IMR-90 (cell line): ENCODE measurements at regions not wholly inside any gene's neighbourhood (a gene's known extent, or its start where the extent isn't known, plus 50 kb on each side); places are given as distances from the start of the nearest gene placed in this dataset.

Experiments
- ATAC-seq: fragments of 200-7000 bp; cut with Tn5 transposase; 2 replicates; pipeline ENCODE4 v1.9.1; 2020; ENCODE audit warnings: low read depth, mild to moderate bottlenecking, moderate library complexity
- BruUV-seq: library from RNA; stranded (reverse); fragments of 400-500 nt; replicated peaks from 2 replicates; lab custom pipeline; 2021; lab: Mats Ljungman, UMichigan
- CTCF ChIA-PET: fragments of 300-600 bp; formaldehyde crosslinking; extraction: SDS; loops from one replicate; lab custom pipeline; 2021; ENCODE audit warnings: antibody characterized with exemption; lab: Yijun Ruan, JAX
- POLR2A ChIA-PET: fragments of 300-600 bp; sonication (Branson Sonifier 250); formaldehyde crosslinking; loops from one replicate; lab custom pipeline; 2022; ENCODE audit warnings: antibody characterized with exemption; ENCODE audit not compliant: unreplicated experiment; lab: Charles Lee
- DNase-seq: peaks from one replicate; pipeline ENCODE4 v3.0.0; 2013
- H2AFZ ChIP-seq: replicated peaks from 2 replicates; pipeline ENCODE3; 2013; ENCODE audit warnings: low read length, mild to moderate bottlenecking; ENCODE audit not compliant: poor library complexity
- H2AK5ac ChIP-seq: 2 replicates; pipeline ENCODE4 v1.6.1; 2013; ENCODE audit warnings: low read depth, low read length, inconsistent platforms
- H2AK9ac ChIP-seq: replicated peaks from 2 replicates; pipeline ENCODE3; 2013; ENCODE audit warnings: mild to moderate bottlenecking, low read depth, low read length, moderate library complexity; ENCODE audit not compliant: poor library complexity
- H2BK120ac ChIP-seq: 2 replicates; pipeline ENCODE4 v1.6.1; 2013; ENCODE audit warnings: low read depth, low read length, inconsistent platforms
- H2BK15ac ChIP-seq: 3 replicates; pipeline ENCODE4 v1.6.1; 2013; ENCODE audit warnings: low read depth, low read length, inconsistent platforms
- H2BK20ac ChIP-seq: 2 replicates; pipeline ENCODE4 v1.6.1; 2013; ENCODE audit warnings: low read depth, mild to moderate bottlenecking, inconsistent platforms, low read length, moderate library complexity
- H2BK5ac ChIP-seq: 2 replicates; pipeline ENCODE4 v1.6.1; 2013; ENCODE audit warnings: mild to moderate bottlenecking, low read depth, low read length, inconsistent platforms; ENCODE audit not compliant: poor library complexity, severe bottlenecking
- H3K14ac ChIP-seq: replicated peaks from 2 replicates; pipeline ENCODE4 v1.6.1; 2013; ENCODE audit warnings: low read depth, low read length, inconsistent platforms
- H3K18ac ChIP-seq: 2 replicates; pipeline ENCODE4 v1.6.1; 2013; ENCODE audit warnings: low read depth, low read length, control low read depth
- H3K23ac ChIP-seq: 2 replicates; pipeline ENCODE4 v1.6.1; 2013; ENCODE audit warnings: low read depth, low read length, inconsistent platforms
- H3K27ac ChIP-seq: 2 replicates; pipeline ENCODE4 v1.5.1; 2013; ENCODE audit warnings: mild to moderate bottlenecking, control low read depth, low read length; ENCODE audit not compliant: insufficient read depth
- H3K27me3 ChIP-seq: 2 replicates; pipeline ENCODE4 v1.6.1; 2013; ENCODE audit warnings: low read length; ENCODE audit not compliant: control insufficient read depth, insufficient read depth
- H3K36me3 ChIP-seq: 2 replicates; pipeline ENCODE4 v1.6.1; 2013; ENCODE audit warnings: low read length, mixed read lengths; ENCODE audit not compliant: control insufficient read depth, insufficient read depth
- H3K4ac ChIP-seq: 2 replicates; pipeline ENCODE4 v1.6.1; 2013; ENCODE audit warnings: low read depth, low read length, inconsistent platforms
- H3K4me1 ChIP-seq: 2 replicates; pipeline ENCODE4 v1.6.1; 2013; ENCODE audit warnings: low read length, mixed read lengths; ENCODE audit not compliant: control insufficient read depth, insufficient read depth
- H3K4me2 ChIP-seq: 2 replicates; pipeline ENCODE4 v1.6.1; 2013; ENCODE audit warnings: low read depth, mild to moderate bottlenecking, control low read depth, low read length, moderate library complexity
- H3K4me3 ChIP-seq: 2 replicates; pipeline ENCODE4 v1.5.1; 2013; ENCODE audit warnings: low read depth, mild to moderate bottlenecking, control low read depth, low read length, moderate library complexity; ENCODE audit not compliant: insufficient read depth
- H3K56ac ChIP-seq: 2 replicates; pipeline ENCODE4 v1.6.1; 2013; ENCODE audit warnings: low read length, inconsistent platforms; ENCODE audit not compliant: insufficient read depth; ENCODE audit errors: extremely low read depth
- H3K79me1 ChIP-seq, 2 experiments: 2 replicates each; pipeline ENCODE4 v1.6.1; 2013; ENCODE audit warnings: low read length in 2 of 2, inconsistent platforms in 1 of 2, low read depth in 1 of 2
- H3K9ac ChIP-seq: 2 replicates; pipeline ENCODE4 v1.6.1; 2013; ENCODE audit warnings: low read depth, low read length, control low read depth
- H3K9me1 ChIP-seq: 2 replicates; pipeline ENCODE4 v1.6.1; 2013; ENCODE audit warnings: low read length, inconsistent platforms; ENCODE audit not compliant: insufficient read depth
- H3K9me3 ChIP-seq: 2 replicates; pipeline ENCODE4 v1.6.1; 2013; ENCODE audit warnings: low read length; ENCODE audit not compliant: control insufficient read depth, insufficient read depth
- H4K20me1 ChIP-seq: 2 replicates; pipeline ENCODE4 v1.6.1; 2013; ENCODE audit warnings: low read length, inconsistent platforms; ENCODE audit not compliant: insufficient read depth
- H4K5ac ChIP-seq: 2 replicates; pipeline ENCODE4 v1.6.1; 2013; ENCODE audit warnings: mild to moderate bottlenecking, low read depth, low read length, control low read depth
- H4K8ac ChIP-seq, 2 experiments: 2 replicates each; pipeline ENCODE4 v1.6.1; 2013; ENCODE audit warnings: low read depth in 2 of 2, low read length in 2 of 2, control low read depth in 1 of 2, inconsistent platforms in 1 of 2
- H4K91ac ChIP-seq: 2 replicates; pipeline ENCODE4 v1.6.1; 2013; ENCODE audit warnings: low read depth, low read length, inconsistent platforms; ENCODE audit not compliant: insufficient read depth
- CEBPB ChIP-seq: IDR thresholded peaks from 2 replicates; pipeline ENCODE4 v1.6.1; 2012; ENCODE audit warnings: low read depth, low read length, improper control_type of control experiment
- CHD1 ChIP-seq: IDR thresholded peaks from 2 replicates; pipeline ENCODE4 v1.6.1; 2012; ENCODE audit warnings: low read depth, low read length, improper control_type of control experiment
- CTCF ChIP-seq: conservative IDR thresholded peaks from 2 replicates; pipeline ENCODE4 v1.5.1; 2012; ENCODE audit warnings: mild to moderate bottlenecking, low read depth, low read length, improper control_type of control experiment
- RAD21 ChIP-seq: IDR thresholded peaks from 2 replicates; pipeline ENCODE4 v1.6.1; 2012; ENCODE audit warnings: low read length, improper control_type of control experiment
- RFX5 ChIP-seq: IDR thresholded peaks from 2 replicates; pipeline ENCODE4 v1.8.0; 2012; ENCODE audit warnings: low read depth, mild to moderate bottlenecking, low read length, moderate library complexity
- WGBS, 2 experiments: methylation state at CpG; one replicate each; pipeline versions ENCODE4 v1.1.5 to v1.1.7; 2013; ENCODE audit warnings: missing lambda C conversion rate in 2 of 2; ENCODE audit not compliant: insufficient read length in 1 of 2; ENCODE audit errors: extremely low coverage in 2 of 2; 5-methylcytosine and 5-hydroxymethylcytosine counted together
- dilution Hi-C: fragments of 300-500 bp; cut with HindIII; formaldehyde crosslinking; loops from one replicate; pipeline ENCODE4 v1.14.3; 2018; ENCODE audit warnings: low sequenced_read_pairs; ENCODE audit not compliant: unreplicated experiment
- in situ Hi-C: fragments of 300-500 bp; cut with MboI; formaldehyde crosslinking; loops from 3 replicates; pipeline ENCODE4 v1.14.3; 2019; ENCODE audit warnings: low sequenced_read_pairs, inconsistent platforms, mixed read lengths
- intact Hi-C: fragments of 100-400 bp; cut with micrococcal nuclease; formaldehyde crosslinking; loops from 2 replicates; pipeline ENCODE4 v1.10.0; 2022

GRCh38 chr3:153553605-153553945 lies 391.5 kb downstream of the RAP2B start:
- Histone ChIP-seq H2AK9ac (no peak overlapping the region), H3K9ac (no peak overlapping the region), H2BK120ac (no peak overlapping the region), H3K79me1 (no peaks in the 10 kb centered on the region), H4K8ac (no peak overlapping the region), H2BK5ac (no peak overlapping the region), H2BK15ac (no peak overlapping the region), H3K27me3 (no peaks in the 10 kb centered on the region), H3K9me1 (no peaks in the 10 kb centered on the region), H2BK20ac (no peak overlapping the region), H3K9me3 (no peaks in the 10 kb centered on the region), H3K27ac (no peak overlapping the region), H3K4me1 (no peaks in the 10 kb centered on the region), H4K20me1 (no peaks in the 10 kb centered on the region), H2AFZ (no peak overlapping the region), H3K14ac (no peak overlapping the region), H3K4ac (no peak overlapping the region), H3K36me3 (no peaks in the 10 kb centered on the region), H3K18ac (no peak overlapping the region), H4K91ac (no peak overlapping the region), H3K4me2 (no peak overlapping the region), H2AK5ac (no peak overlapping the region), H3K56ac (no peak overlapping the region), H3K4me3 (no peak overlapping the region), H4K5ac (no peak overlapping the region), H3K23ac (no peak overlapping the region)
- in situ Hi-C loops = no loop called here
- intact Hi-C loops = no loop called here
- dilution Hi-C loops = no loop called here
- no CpG with 5 or more reads among the region's 2 CpGs for WGBS, 2 experiments
- CTCF ChIA-PET = interaction anchor here (0.8 kb wide), 1 partner anchor 14 kb away, joined by 3 read pairs; no protein-coding TSS in a partner anchor
- no peak for TF ChIP-seq CEBPB
- TF ChIP-seq RAD21 = no peak
- TF ChIP-seq CHD1 = no peak
- no peak for TF ChIP-seq RFX5
- no peak for TF ChIP-seq CTCF
- BruUV-seq = no TSS peak
- ATAC-seq = no peak
- POLR2A ChIA-PET = no interaction called here
- no peak for DNase-seq
